ENCODE measurements at regions not wholly inside any gene's neighbourhood (a gene's known extent, or its start where the extent isn't known, plus 50 kb on each side); places are given as distances from the start of the nearest gene placed in this dataset.

GRCh38 chr9:111150181-111150580 is 111.9 kb upstream of the LPAR1 start:
- TF ChIP-seq CTCF (IDR thresholded peaks at IDR 0.05) (no peak), POLR2A (IDR thresholded peaks at IDR 0.05) (no peak)

Measured in body of pancreas (tissue), 4 donors.